Spleen (tissue), 11 donors: ENCODE measurements at regions not wholly inside any gene's neighbourhood (a gene's known extent, or its start where the extent isn't known, plus 50 kb on each side); places are given as distances from the start of the nearest gene placed in this dataset.

Experiments used
- DNase-seq: peaks from one replicate; pipeline ENCODE4 v3.0.0-alpha.2; 2020
- H3K27ac ChIP-seq, 8 donors: fragments of 200-600 bp; sonication (generic) in 7 of 8; 1 replicate in 4 of 8; 2 replicates in 4 of 8; pipeline versions ENCODE4 v1.5.0 to v1.8.0; 2016 to 2021; ENCODE audit warnings: inconsistent platforms in 4 of 8, mild to moderate bottlenecking in 4 of 8, moderate library complexity in 1 of 8
- H3K27me3 ChIP-seq, 7 donors: fragments of 200-600 bp; sonication (generic) in 6 of 7; replicated peaks in 1 of 7; 1 replicate in 4 of 7; 2 replicates in 3 of 7; pipeline versions ENCODE4 v1.5.0 to v1.8.0; 2016 to 2021; ENCODE audit warnings: inconsistent platforms in 3 of 7, mild to moderate bottlenecking in 1 of 7
- H3K36me3 ChIP-seq, 6 donors: fragments of 200-600 bp; sonication (generic) in 5 of 6; 1 replicate in 4 of 6; 2 replicates in 2 of 6; pipeline versions ENCODE4 v1.5.0 to v1.8.0; 2016 to 2021; ENCODE audit warnings: inconsistent platforms in 2 of 6
- H3K4me1 ChIP-seq, 6 donors: fragments of 200-600 bp; sonication (generic) in 5 of 6; 1 replicate in 3 of 6; 2 replicates in 3 of 6; pipeline versions ENCODE4 v1.5.0 to v1.8.0; 2016 to 2021; ENCODE audit warnings: inconsistent platforms in 3 of 6
- H3K4me3 ChIP-seq, 8 donors: fragments of 200-600 bp; sonication (generic) in 7 of 8; 1 replicate in 4 of 8; 2 replicates in 4 of 8; pipeline versions ENCODE4 v1.5.0 to v1.8.0; 2016 to 2021; ENCODE audit warnings: inconsistent platforms in 4 of 8, mild to moderate bottlenecking in 4 of 8, moderate library complexity in 2 of 8
- H3K9me3 ChIP-seq, 8 donors: fragments of 200-600 bp; sonication (generic) in 7 of 8; 1 replicate in 4 of 8; 2 replicates in 4 of 8; pipeline versions ENCODE4 v1.5.0 to v1.8.0; 2016 to 2021; ENCODE audit warnings: inconsistent platforms in 4 of 8
- POLR2A ChIP-seq, 3 donors: fragments of 450-650 bp; IDR thresholded peaks; one replicate each; pipeline ENCODE4 v1.5.1; 2017; ENCODE audit warnings: antibody characterized with exemption in 3 of 3, mild to moderate bottlenecking in 1 of 3
- POLR2AphosphoS5 ChIP-seq, 3 donors: sonication (generic); formaldehyde crosslinking; IDR thresholded peaks; one replicate each; pipeline ENCODE4 v1.5.1; 2017; ENCODE audit warnings: antibody characterized with exemption in 3 of 3
- WGBS, 5 donors: extraction: QIAGEN DNeasy Blood & Tissue Kit in 3 of 5; methylation state at CpG; one replicate each; pipeline versions ENCODE4 v1.1.5 to v1.1.7; 2013 to 2018; 5-methylcytosine and 5-hydroxymethylcytosine counted together
- intact Hi-C: fragments of 100-400 bp; cut with DNase I; formaldehyde crosslinking; loops from one replicate; pipeline ENCODE4 v1.15.0; 2023; ENCODE audit warnings: low total_unique reads
- TF ChIP-seq, protein P1 (sequence below), 11 experiments: fragments of 200-600 bp in 7 of 11; fragments of 450-650 bp in 4 of 11; sonication (generic) in 4 of 11; IDR thresholded peaks in 8 of 11; conservative IDR thresholded peaks in 3 of 11; 1 replicate in 7 of 11; 2 replicates in 4 of 11; pipeline versions ENCODE4 v1.4.0 to v1.8.0; 2016 to 2021; ENCODE audit warnings: antibody characterized with exemption in 11 of 11, inconsistent platforms in 4 of 11, mild to moderate bottlenecking in 1 of 11
- donor health status: healthy with polysubstance abuse.
- donor health status: DM: no; HTN: no; CAD: no; lungs with moderate emphysema.
- donor health status: DM: no; HTN: no; CAD: no.
- donor health status: Bipolar disorder and iron deficiency.
- donor health status: healthy.
- donor health status: DM: no; HTN: no; CAD: no.
- donor health status: DM: yes; HTN: yes; CAD: no.

DNA sequence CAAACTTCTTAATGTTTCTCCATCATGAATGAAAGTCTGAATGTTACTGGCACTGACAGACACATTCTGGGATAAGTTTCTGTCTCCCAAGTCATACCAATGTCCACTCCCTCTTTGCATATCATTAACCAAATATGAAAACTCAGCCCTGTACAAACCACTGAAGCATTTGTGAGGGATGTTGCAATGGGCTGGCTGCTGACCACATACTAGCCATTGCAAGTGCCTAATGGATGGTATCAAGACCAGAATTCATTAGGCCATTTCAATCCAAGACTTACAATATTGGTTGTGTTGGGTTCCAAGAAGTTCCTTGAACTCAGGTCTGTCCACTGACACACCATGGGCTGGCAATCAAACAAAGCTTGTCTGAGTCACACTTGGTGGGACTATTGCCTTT, 73.8 kb downstream of the CBLN2 start:
- TF ChIP-seq POLR2A (IDR thresholded peaks at IDR 0.05) (no peak), POLR2AphosphoS5 (IDR thresholded peaks at IDR 0.05) (no peak)
- TF ChIP-seq, protein P1, sequence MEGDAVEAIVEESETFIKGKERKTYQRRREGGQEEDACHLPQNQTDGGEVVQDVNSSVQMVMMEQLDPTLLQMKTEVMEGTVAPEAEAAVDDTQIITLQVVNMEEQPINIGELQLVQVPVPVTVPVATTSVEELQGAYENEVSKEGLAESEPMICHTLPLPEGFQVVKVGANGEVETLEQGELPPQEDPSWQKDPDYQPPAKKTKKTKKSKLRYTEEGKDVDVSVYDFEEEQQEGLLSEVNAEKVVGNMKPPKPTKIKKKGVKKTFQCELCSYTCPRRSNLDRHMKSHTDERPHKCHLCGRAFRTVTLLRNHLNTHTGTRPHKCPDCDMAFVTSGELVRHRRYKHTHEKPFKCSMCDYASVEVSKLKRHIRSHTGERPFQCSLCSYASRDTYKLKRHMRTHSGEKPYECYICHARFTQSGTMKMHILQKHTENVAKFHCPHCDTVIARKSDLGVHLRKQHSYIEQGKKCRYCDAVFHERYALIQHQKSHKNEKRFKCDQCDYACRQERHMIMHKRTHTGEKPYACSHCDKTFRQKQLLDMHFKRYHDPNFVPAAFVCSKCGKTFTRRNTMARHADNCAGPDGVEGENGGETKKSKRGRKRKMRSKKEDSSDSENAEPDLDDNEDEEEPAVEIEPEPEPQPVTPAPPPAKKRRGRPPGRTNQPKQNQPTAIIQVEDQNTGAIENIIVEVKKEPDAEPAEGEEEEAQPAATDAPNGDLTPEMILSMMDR (IDR thresholded peaks at IDR 0.05 in 8 of 11, conservative IDR thresholded peaks at IDR 0.05 in 3 of 11): no peak
- no peak for DNase-seq
- H3K27me3 ChIP-seq: no peaks in the 10 kb centered on the region

DNA sequence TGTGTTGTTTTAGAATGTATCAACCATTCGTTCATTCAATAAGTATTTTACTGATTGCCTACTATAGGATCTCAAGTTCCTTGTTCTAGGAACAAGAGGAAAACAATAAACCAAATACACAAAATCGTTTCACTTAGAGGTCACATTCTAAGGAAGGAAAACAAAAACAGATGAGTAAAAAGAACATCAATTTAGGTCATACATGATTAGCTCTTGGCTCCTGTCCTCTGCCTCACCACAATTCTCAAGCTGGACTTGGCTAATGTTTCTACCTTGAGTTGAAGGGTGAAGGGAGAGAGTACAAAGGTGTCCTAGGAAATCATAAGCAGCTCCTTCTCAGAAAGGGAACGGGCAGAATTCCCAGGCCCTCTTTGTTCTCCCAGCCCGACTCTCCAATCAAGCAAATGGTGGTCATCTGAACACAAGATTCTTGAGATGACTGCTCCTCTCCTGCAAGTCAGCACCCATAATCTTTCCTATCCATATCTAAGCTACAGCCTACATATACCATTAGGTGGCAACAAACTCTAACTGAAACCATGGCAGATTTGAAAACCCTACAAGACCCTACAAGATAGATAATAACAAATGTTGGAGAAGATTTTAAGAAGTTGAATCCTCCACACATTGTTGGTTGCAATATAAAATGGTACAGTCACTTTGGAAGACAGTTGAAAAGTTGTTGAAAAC, 76.0 kb downstream of the CBLN2 start:
- Histone ChIP-seq H3K27me3 (no peaks in the 10 kb centered on the region), H3K4me1 (no peaks in the 10 kb centered on the region), H3K36me3 (no peaks in the 10 kb centered on the region), H3K27ac (no peak overlapping the region), H3K9me3 (no peaks in the 10 kb centered on the region), H3K4me3 (no peak overlapping the region)
- TF ChIP-seq POLR2AphosphoS5 (IDR thresholded peaks at IDR 0.05) (no peak), POLR2A (IDR thresholded peaks at IDR 0.05) (no peak)
- TF ChIP-seq, protein P1 (IDR thresholded peaks at IDR 0.05 in 8 of 11, conservative IDR thresholded peaks at IDR 0.05 in 3 of 11): no peak
- 53 to 78% (median 67%) methylated on average over 4 of the region's 4 CpGs for WGBS, 5 donors
- intact Hi-C loops: no loop called here
- DNase-seq: no peak

More for the DNA sequence above, 73.8 kb downstream of the CBLN2 start:
- Histone ChIP-seq H3K36me3 (no peaks in the 10 kb centered on the region), H3K9me3 (no peaks in the 10 kb centered on the region), H3K27ac (no peak overlapping the region), H3K4me3 (no peak overlapping the region), H3K4me1 (no peaks in the 10 kb centered on the region)
- intact Hi-C loops: no loop called here

DNA sequence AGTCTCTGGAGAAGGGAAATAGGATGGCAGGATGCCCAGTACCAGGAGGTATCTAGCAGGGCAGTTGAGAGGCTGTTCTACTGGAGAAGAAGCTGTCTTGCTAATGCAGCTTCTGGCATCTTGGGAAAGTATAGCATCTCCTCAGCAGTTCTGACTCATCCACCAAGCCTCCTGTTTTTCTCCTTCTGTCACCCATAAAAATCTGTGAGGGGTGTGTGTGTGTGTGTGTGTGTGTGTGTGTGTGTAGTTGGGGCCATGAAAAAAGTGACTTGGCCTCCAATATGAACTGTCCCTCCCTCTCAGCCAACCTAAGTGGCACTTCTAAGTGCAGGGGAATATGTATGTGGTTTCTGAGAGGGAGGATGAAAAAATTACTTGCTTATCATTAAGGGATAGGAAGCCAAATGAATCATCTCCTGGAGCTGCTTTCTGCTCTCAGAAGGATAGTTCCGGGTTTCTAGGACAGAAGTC, 83.9 kb downstream of the CBLN2 start:
- TF ChIP-seq, protein P1 (IDR thresholded peaks at IDR 0.05 in 8 of 11, conservative IDR thresholded peaks at IDR 0.05 in 3 of 11): no peak
- TF ChIP-seq POLR2A (IDR thresholded peaks at IDR 0.05): no peak
- no peak for TF ChIP-seq POLR2AphosphoS5 (IDR thresholded peaks at IDR 0.05)
- Histone ChIP-seq H3K4me1 (no peaks in the 10 kb centered on the region), H3K27ac (no peak overlapping the region), H3K27me3 (no peaks in the 10 kb centered on the region), H3K4me3 (no peak overlapping the region), H3K36me3 (no peaks in the 10 kb centered on the region), H3K9me3 (peaks cover 0 to 8% (median 0%) of the 10 kb centered on the region in 8 donors)
- no peak for DNase-seq
- 61 to 73% (median 70%) methylated on average over 1 of the region's 1 CpG for WGBS, 5 donors
- intact Hi-C loops: no loop called here

DNA sequence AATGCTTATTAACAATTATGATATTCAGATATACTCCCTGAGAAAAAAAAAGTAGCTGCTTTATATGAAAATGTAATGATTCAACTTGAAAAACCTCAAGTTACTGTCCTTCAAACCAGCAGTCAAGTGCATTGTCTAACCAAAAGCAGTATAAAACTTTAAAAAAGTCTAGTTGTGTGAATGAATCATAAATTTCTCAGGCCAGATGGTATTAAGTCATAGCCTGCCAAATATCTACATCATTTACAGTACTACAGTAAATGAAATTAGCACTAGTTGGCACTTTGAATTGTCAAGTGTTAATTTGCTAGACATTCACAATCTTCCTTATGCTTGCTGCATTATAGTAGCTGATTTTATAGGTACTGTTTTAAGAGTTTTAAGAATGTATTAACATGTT, 85.9 kb downstream of the CBLN2 start:
- Histone ChIP-seq H3K9me3 (peaks cover 0 to 8% (median 0%) of the 10 kb centered on the region in 8 donors), H3K27me3 (no peaks in the 10 kb centered on the region), H3K4me1 (no peaks in the 10 kb centered on the region), H3K27ac (no peak overlapping the region), H3K4me3 (no peak overlapping the region), H3K36me3 (no peaks in the 10 kb centered on the region)
- DNase-seq: no peak
- TF ChIP-seq, protein P1 (IDR thresholded peaks at IDR 0.05 in 8 of 11, conservative IDR thresholded peaks at IDR 0.05 in 3 of 11): no peak
- TF ChIP-seq POLR2AphosphoS5 (IDR thresholded peaks at IDR 0.05): no peak
- TF ChIP-seq POLR2A (IDR thresholded peaks at IDR 0.05): no peak
- intact Hi-C loops: no loop called here
